GM23338 (cell line): ENCODE measurements at regions not wholly inside any gene's neighbourhood (a gene's known extent, or its start where the extent isn't known, plus 50 kb on each side); places are given as distances from the start of the nearest gene placed in this dataset.

Experiments used
- ATAC-seq: fragments of 200-7000 bp; cut with Tn5 transposase; 3 replicates; pipeline ENCODE4 v1.9.1; 2020
- DNase-seq: peaks from one replicate; pipeline ENCODE4 v3.0.0-alpha.2; 2015; ENCODE audit warnings: low spot score
- H2AFZ ChIP-seq: fragments of 200-600 bp; sonication (generic); 2 replicates; pipeline ENCODE4 v1.8.0; 2016; ENCODE audit warnings: antibody characterized with exemption, mild to moderate bottlenecking, moderate library complexity
- H3F3A ChIP-seq: fragments of 200-600 bp; sonication (generic); replicated peaks from 2 replicates; pipeline ENCODE4 v1.8.0; 2017; ENCODE audit warnings: antibody characterized with exemption, mixed run types, low read depth
- H3K27ac ChIP-seq: fragments of 200-600 bp; sonication (generic); 2 replicates; pipeline ENCODE4 v1.6.1; 2016; ENCODE audit warnings: low read depth
- H3K27me3 ChIP-seq: fragments of 200-600 bp; sonication (generic); 2 replicates; pipeline ENCODE4 v1.8.0; 2016; ENCODE audit warnings: mild to moderate bottlenecking, mixed run types, moderate library complexity; ENCODE audit not compliant: insufficient read depth
- H3K36me3 ChIP-seq: fragments of 200-600 bp; sonication (generic); 2 replicates; pipeline ENCODE4 v1.8.0; 2016; ENCODE audit warnings: mild to moderate bottlenecking; ENCODE audit not compliant: insufficient read depth
- H3K4me1 ChIP-seq: fragments of 200-600 bp; sonication (generic); 2 replicates; pipeline ENCODE4 v1.8.0; 2016; ENCODE audit warnings: mild to moderate bottlenecking, moderate library complexity; ENCODE audit not compliant: insufficient read depth
- H3K4me2 ChIP-seq: fragments of 200-600 bp; sonication (generic); 2 replicates; pipeline ENCODE4 v1.7.1; 2017; ENCODE audit warnings: mixed run types
- H3K4me3 ChIP-seq: fragments of 200-600 bp; sonication (generic); 2 replicates; pipeline ENCODE4 v1.6.1; 2016; ENCODE audit warnings: mixed run types
- H3K79me2 ChIP-seq: fragments of 200-600 bp; sonication (generic); replicated peaks from 2 replicates; pipeline ENCODE4 v1.8.0; 2017; ENCODE audit warnings: mild to moderate bottlenecking; ENCODE audit not compliant: insufficient read depth
- H3K9me2 ChIP-seq: fragments of 200-600 bp; sonication (generic); 2 replicates; pipeline ENCODE4 v1.8.0; 2017; ENCODE audit not compliant: insufficient read depth
- H4K20me1 ChIP-seq: fragments of 200-600 bp; sonication (generic); replicated peaks from 2 replicates; pipeline ENCODE4 v1.8.0; 2017; ENCODE audit warnings: mild to moderate bottlenecking; ENCODE audit not compliant: insufficient read depth
- H3K27ac Mint-ChIP-seq: 2 replicates; pipeline ENCODE4 v1.8.0; 2020; ENCODE audit warnings: inconsistent platforms, mild to moderate bottlenecking, moderate library complexity, mixed read lengths
- H3K27me3 Mint-ChIP-seq: 3 replicates; pipeline ENCODE4 v1.8.0; 2022; ENCODE audit warnings: low read depth, mild to moderate bottlenecking, moderate library complexity, mixed read lengths, inconsistent platforms; ENCODE audit not compliant: insufficient read depth, poor library complexity
- H3K36me3 Mint-ChIP-seq: 3 replicates; pipeline ENCODE4 v1.8.0; 2021; ENCODE audit warnings: low read depth, mild to moderate bottlenecking, inconsistent platforms, moderate library complexity, mixed read lengths
- H3K4me1 Mint-ChIP-seq: 3 replicates; pipeline ENCODE4 v1.8.0; 2020; ENCODE audit warnings: mild to moderate bottlenecking, inconsistent platforms, mixed read lengths
- H3K4me3 Mint-ChIP-seq: 3 replicates; pipeline ENCODE4 v1.8.0; 2021; ENCODE audit warnings: moderate library complexity, mild to moderate bottlenecking, inconsistent platforms, mixed read lengths
- H3K9me3 Mint-ChIP-seq: 3 replicates; pipeline ENCODE4 v1.8.0; 2020; ENCODE audit warnings: moderate library complexity, mild to moderate bottlenecking, inconsistent platforms, mixed read lengths
- CREB1 ChIP-seq: fragments of 250-450 bp; sonication (Bioruptor Pico); IDR thresholded peaks from 2 replicates; pipeline ENCODE4 v1.5.0; 2020; ENCODE audit warnings: low read depth, mild to moderate bottlenecking, moderate library complexity
- CTCF ChIP-seq, 2 experiments: fragments of 200-600 bp in 1 of 2; sonication (generic) in 1 of 2; conservative IDR thresholded peaks; 2 replicates each; pipeline versions ENCODE4 v1.5.1 to v1.6.1; 2016 to 2017; ENCODE audit warnings: antibody characterized with exemption in 2 of 2, low read depth in 2 of 2, mild to moderate bottlenecking in 2 of 2, moderate library complexity in 1 of 2
- EZH2 ChIP-seq: fragments of 200-600 bp; sonication (generic); IDR thresholded peaks from one replicate; pipeline ENCODE4 v1.8.0; 2017; ENCODE audit warnings: antibody characterized with exemption, mild to moderate bottlenecking, low read depth; ENCODE audit not compliant: unreplicated experiment
- JUNB ChIP-seq: IDR thresholded peaks from one replicate; pipeline ENCODE4 v1.6.1; 2016; ENCODE audit warnings: antibody characterized with exemption; ENCODE audit not compliant: unreplicated experiment
- ZNF331 ChIP-seq: fragments of 250-450 bp; sonication (Bioruptor Pico); IDR thresholded peaks from 2 replicates; pipeline ENCODE4 v1.5.0; 2020; ENCODE audit warnings: low read depth, mild to moderate bottlenecking, moderate library complexity
- TF ChIP-seq, protein P1 (sequence below): IDR thresholded peaks from one replicate; pipeline ENCODE4 v1.6.1; 2018; ENCODE audit warnings: antibody characterized with exemption; ENCODE audit not compliant: unreplicated experiment

DNA sequence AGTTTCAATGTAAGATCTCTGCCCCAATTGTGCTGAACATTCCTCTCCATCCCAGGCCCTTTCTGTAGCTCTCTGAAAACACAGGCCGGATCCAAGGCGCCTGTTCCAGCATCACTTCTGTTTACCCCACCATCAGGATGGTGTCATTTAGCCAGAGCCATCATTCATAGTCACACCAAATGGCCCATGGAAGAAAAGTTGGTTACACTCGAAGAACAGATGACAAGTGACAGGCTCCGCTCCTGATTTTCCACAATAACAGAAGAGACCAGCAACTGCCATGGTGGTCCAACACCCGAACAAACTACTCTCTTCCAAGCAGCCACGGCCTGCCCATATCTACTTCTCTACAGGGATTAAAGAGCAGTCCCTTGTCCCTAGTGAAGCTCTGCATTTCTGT, 59.9 kb upstream of the PROX1 start:
- Mint-ChIP-seq H3K4me3 (no peak overlapping the region), H3K9me3 (no peaks in the 10 kb centered on the region; the same call in 2 of the 3 replicates), H3K36me3 (no peaks in the 10 kb centered on the region), H3K27me3 (peaks cover 3% of the 10 kb centered on the region), H3K27ac (no peak overlapping the region), H3K4me1 (no peaks in the 10 kb centered on the region)
- H3K4me2 ChIP-seq = no peak overlapping the region
- no peak overlapping the region for H3K27ac ChIP-seq
- no peaks in the 10 kb centered on the region for H3K36me3 ChIP-seq
- no peaks in the 10 kb centered on the region for H4K20me1 ChIP-seq
- TF ChIP-seq JUNB = no peak
- TF ChIP-seq ZNF331 (CRISPR knock-in tag) = no peak
- no peak for TF ChIP-seq CREB1 (CRISPR knock-in tag)
- no peaks in the 10 kb centered on the region for H3K4me1 ChIP-seq
- H3K79me2 ChIP-seq = no peaks in the 10 kb centered on the region
- no peaks in the 10 kb centered on the region for H3K9me2 ChIP-seq
- no peak overlapping the region for H3K4me3 ChIP-seq
- H3K27me3 ChIP-seq = no peaks in the 10 kb centered on the region
- ATAC-seq (no peak), DNase-seq (no peak)
- no peak overlapping the region; the same call in 1 of the 2 replicates for H2AFZ ChIP-seq
- no peaks in the 10 kb centered on the region for H3F3A ChIP-seq

- no peaks in the 10 kb centered on the region; the same call in 2 of the 3 replicates for H3K9me3 Mint-ChIP-seq
- H3K27me3 Mint-ChIP-seq = peaks cover 5% of the 10 kb centered on the region
- Histone ChIP-seq H3K4me3 (no peak overlapping the region), H2AFZ (no peak overlapping the region), H3K27me3 (no peaks in the 10 kb centered on the region), H4K20me1 (no peaks in the 10 kb centered on the region), H3K36me3 (no peaks in the 10 kb centered on the region), H3K79me2 (no peaks in the 10 kb centered on the region), H3K27ac (no peak overlapping the region), H3K9me2 (no peaks in the 10 kb centered on the region), H3K4me1 (no peaks in the 10 kb centered on the region), H3F3A (no peaks in the 10 kb centered on the region), H3K4me2 (no peak overlapping the region)
- H3K4me3 Mint-ChIP-seq = no peak overlapping the region
- no peaks in the 10 kb centered on the region for H3K36me3 Mint-ChIP-seq
- TF ChIP-seq, protein P1, sequence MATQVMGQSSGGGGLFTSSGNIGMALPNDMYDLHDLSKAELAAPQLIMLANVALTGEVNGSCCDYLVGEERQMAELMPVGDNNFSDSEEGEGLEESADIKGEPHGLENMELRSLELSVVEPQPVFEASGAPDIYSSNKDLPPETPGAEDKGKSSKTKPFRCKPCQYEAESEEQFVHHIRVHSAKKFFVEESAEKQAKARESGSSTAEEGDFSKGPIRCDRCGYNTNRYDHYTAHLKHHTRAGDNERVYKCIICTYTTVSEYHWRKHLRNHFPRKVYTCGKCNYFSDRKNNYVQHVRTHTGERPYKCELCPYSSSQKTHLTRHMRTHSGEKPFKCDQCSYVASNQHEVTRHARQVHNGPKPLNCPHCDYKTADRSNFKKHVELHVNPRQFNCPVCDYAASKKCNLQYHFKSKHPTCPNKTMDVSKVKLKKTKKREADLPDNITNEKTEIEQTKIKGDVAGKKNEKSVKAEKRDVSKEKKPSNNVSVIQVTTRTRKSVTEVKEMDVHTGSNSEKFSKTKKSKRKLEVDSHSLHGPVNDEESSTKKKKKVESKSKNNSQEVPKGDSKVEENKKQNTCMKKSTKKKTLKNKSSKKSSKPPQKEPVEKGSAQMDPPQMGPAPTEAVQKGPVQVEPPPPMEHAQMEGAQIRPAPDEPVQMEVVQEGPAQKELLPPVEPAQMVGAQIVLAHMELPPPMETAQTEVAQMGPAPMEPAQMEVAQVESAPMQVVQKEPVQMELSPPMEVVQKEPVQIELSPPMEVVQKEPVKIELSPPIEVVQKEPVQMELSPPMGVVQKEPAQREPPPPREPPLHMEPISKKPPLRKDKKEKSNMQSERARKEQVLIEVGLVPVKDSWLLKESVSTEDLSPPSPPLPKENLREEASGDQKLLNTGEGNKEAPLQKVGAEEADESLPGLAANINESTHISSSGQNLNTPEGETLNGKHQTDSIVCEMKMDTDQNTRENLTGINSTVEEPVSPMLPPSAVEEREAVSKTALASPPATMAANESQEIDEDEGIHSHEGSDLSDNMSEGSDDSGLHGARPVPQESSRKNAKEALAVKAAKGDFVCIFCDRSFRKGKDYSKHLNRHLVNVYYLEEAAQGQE = no peak
- TF ChIP-seq CREB1 (CRISPR knock-in tag) (no peak), EZH2 (no peak)
- H3K4me1 Mint-ChIP-seq = no peaks in the 10 kb centered on the region
- H3K27ac Mint-ChIP-seq = no peak overlapping the region
- DNase-seq = no peak
- ATAC-seq = no peak
These were observed 58.4 kb upstream of the PROX1 start for GRCh38 chr1:213929398-213929797.

GRCh38 chr1:213931836-213932235, 55.9 kb upstream of the PROX1 start:
- Histone ChIP-seq H3K4me2 (no peak overlapping the region), H3K79me2 (no peaks in the 10 kb centered on the region), H3F3A (no peaks in the 10 kb centered on the region), H3K4me3 (no peak overlapping the region), H3K4me1 (no peaks in the 10 kb centered on the region), H3K9me2 (no peaks in the 10 kb centered on the region), H3K27me3 (no peaks in the 10 kb centered on the region), H3K36me3 (no peaks in the 10 kb centered on the region), H2AFZ (no peak overlapping the region), H3K27ac (no peak overlapping the region), H4K20me1 (no peaks in the 10 kb centered on the region)
- DNase-seq = peak; percentile 78
- peak; percentile 49 to 50 for TF ChIP-seq CTCF (conservative IDR thresholded peaks at IDR 0.05; ENCODE audit: low read depth in 2 of 2)
- no peak for TF ChIP-seq JUNB
- Mint-ChIP-seq H3K4me1 (no peaks in the 10 kb centered on the region), H3K27me3 (peaks cover 5% of the 10 kb centered on the region), H3K36me3 (no peaks in the 10 kb centered on the region), H3K27ac (no peak overlapping the region), H3K4me3 (no peak overlapping the region), H3K9me3 (no peaks in the 10 kb centered on the region; the same call in 2 of the 3 replicates)
- ATAC-seq = peak; percentile 94
